ENCODE measurements at regions not wholly inside any gene's neighbourhood (a gene's known extent, or its start where the extent isn't known, plus 50 kb on each side); places are given as distances from the start of the nearest gene placed in this dataset.

- dilution Hi-C loops (cut with MboI; ENCODE audit: extremely low pct_ligation_motif_present, low sequenced_read_pairs), result no loop called here
- H3K4me2 ChIP-seq (ENCODE audit: insufficient read depth, low read length), result no peak overlapping the region
- H3K36me3 ChIP-seq (ENCODE audit: control insufficient read depth in 2 of 2, extremely low read depth in 1 of 2, insufficient read depth in 2 of 2, low read length in 2 of 2), result no peaks in the 10 kb centered on the region
- no peak overlapping the region for H3K9ac ChIP-seq (replicated peaks; ENCODE audit: extremely low read depth, insufficient read depth, low read length)
- H3K27me3 ChIP-seq (ENCODE audit: control insufficient read depth in 2 of 2, insufficient read depth in 2 of 2, low read length in 2 of 2), result no peaks in the 10 kb centered on the region
- H4K20me1 ChIP-seq (replicated peaks; ENCODE audit: control insufficient read depth, extremely low read depth, insufficient read depth, low read length), result no peaks in the 10 kb centered on the region
- FAIRE-seq (no peak), DNase-seq (ENCODE audit: low read depth, low spot score) (no peak)
- H3K9me3 ChIP-seq (replicated peaks; ENCODE audit: control insufficient read depth, insufficient read depth, low read length), result no peaks in the 10 kb centered on the region
- no peaks in the 10 kb centered on the region for H3K79me2 ChIP-seq (ENCODE audit: control insufficient read depth, insufficient read depth, low read length)
- TF ChIP-seq POLR2A (IDR thresholded peaks at IDR 0.05; ENCODE audit: low read depth, low read length) (no peak), FOS (IDR thresholded peaks at IDR 0.05; ENCODE audit: borderline replicate concordance, insufficient read depth, low read length) (no peak), MYC (IDR thresholded peaks at IDR 0.05; ENCODE audit: low read depth, low read length) (no peak), MAX (IDR thresholded peaks at IDR 0.05; ENCODE audit: insufficient read depth, insufficient read length) (no peak), EZH2 (IDR thresholded peaks at IDR 0.05; ENCODE audit: borderline replicate concordance, low read depth, low read length, severe bottlenecking) (no peak), POLR2AphosphoS5 (IDR thresholded peaks at IDR 0.05; ENCODE audit: insufficient read depth, low read depth, low read length) (no peak), CTCF (IDR thresholded peaks at IDR 0.05; ENCODE audit: extremely low read depth in 1 of 2, insufficient read depth in 1 of 2, low read depth in 1 of 2, low read length in 2 of 2) (no peak), JUN (IDR thresholded peaks at IDR 0.05; ENCODE audit: borderline replicate concordance, insufficient read depth, insufficient read length, low read depth) (no peak), GATA2 (IDR thresholded peaks at IDR 0.05; ENCODE audit: insufficient read depth, insufficient read length, low read depth, low read length) (no peak)
- ChIA-PET POLR2A (no interaction called here), CTCF (no interaction called here)
- no peak overlapping the region for H3K27ac ChIP-seq (ENCODE audit: insufficient read depth, low read depth, low read length)
- H3K4me3 ChIP-seq (replicated peaks in 1 of 3; ENCODE audit: insufficient read depth in 1 of 3, low read depth in 1 of 3, low read length in 3 of 3), result no peak overlapping the region
- no peak overlapping the region for H2AFZ ChIP-seq (ENCODE audit: low read depth, low read length)
- BruUV-seq (replicated peaks), result no TSS peak
- intact Hi-C loops (cut with micrococcal nuclease), result no loop called here
- no peaks in the 10 kb centered on the region for H3K4me1 ChIP-seq (ENCODE audit: control insufficient read depth, extremely low read depth, insufficient read depth, low read length)
- no peaks in the 10 kb centered on the region for H3K9me1 ChIP-seq (replicated peaks; ENCODE audit: control insufficient read depth, extremely low read depth, insufficient read depth, low read length)
Observed at GRCh38 chr2:155904720-155905119, 427.8 kb downstream of the NR4A2 start.
